ENCODE measurements at regions not wholly inside any gene's neighbourhood (a gene's known extent, or its start where the extent isn't known, plus 50 kb on each side); places are given as distances from the start of the nearest gene placed in this dataset.
"Not testable (repeated sequence)": the region's sequence is repeated elsewhere in the genome, so short reads cannot be mapped to it uniquely, and the experiment has no call there.

DNA sequence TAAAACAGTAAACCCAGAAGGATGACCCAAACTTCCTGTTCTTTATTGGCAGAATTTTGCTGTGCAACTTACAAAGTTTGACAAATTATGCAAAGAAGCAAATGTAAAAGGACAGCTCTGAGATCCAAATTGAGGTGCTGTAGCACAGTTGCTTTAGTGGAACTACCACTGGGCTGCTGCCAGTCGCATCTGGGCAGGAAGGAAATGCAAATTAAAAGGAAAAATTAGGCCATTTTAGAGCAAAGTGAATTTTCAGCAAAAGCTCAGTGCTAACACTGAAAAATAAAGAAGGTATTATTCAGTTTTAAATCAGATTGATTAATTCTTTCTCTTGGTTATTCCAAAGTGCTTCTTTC lies 104.5 kb downstream of the ZMAT3 start:
- no peak overlapping the region for H3K27ac Mint-ChIP-seq
- DNase-seq (ENCODE audit: low spot score), result no peak
- intact Hi-C loops (cut with micrococcal nuclease), result loop anchor here (2.0 to 5.0 kb wide), 2 partner anchors 35 to 530 kb away; no protein-coding TSS in a partner anchor
- peaks cover 9% of the 10 kb centered on the region for H3K4me1 Mint-ChIP-seq (ENCODE audit: low read depth)
- H3K36me3 Mint-ChIP-seq (ENCODE audit: low read depth), result no peaks in the 10 kb centered on the region
- H3K4me3 Mint-ChIP-seq (ENCODE audit: low read depth), result no peak overlapping the region
- no peaks in the 10 kb centered on the region for H3K9me3 Mint-ChIP-seq
- peaks cover 8% of the 10 kb centered on the region for H3K27me3 Mint-ChIP-seq (ENCODE audit: low read depth)

DNA sequence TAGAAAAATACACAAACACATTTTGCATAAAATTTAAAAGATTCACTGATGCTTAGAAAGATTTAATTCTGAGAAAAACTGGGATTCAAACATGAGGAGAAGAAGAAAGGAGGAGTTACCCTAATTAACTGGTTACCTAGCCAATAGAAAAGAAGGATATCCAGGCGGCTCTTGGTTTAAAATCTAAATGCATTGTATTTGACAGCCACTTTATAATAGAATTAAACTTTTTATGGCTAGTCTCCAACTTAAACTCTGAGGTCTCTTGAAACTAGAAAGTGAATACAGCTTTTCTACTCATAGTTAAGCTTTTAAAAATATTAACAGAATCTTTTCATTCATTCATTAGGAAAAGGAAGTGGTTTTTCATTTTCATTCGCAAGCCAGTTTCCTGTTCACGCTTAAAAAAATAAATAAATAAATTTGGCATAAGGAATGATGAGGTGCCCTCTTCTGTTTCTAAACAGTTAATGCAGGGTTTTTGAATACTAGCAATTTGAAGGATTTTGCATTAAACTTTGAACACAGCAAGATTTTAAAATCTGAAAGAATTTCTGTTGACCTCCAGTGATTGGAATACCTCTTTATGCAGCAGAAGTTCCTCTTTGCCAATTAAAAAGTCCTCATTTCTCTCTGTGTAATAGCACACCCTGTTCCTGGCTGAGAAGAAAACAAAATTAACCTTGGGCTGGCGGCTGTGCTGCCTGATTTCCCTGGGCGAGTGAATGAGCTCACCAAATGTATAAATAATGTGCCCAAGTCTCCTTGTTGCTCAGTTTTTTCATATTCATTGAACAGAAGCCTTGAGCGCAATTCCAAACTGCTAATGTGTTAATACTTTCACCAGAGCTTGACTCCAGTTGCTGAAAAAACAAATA lies 105.1 kb downstream of the ZMAT3 start:
- intact Hi-C loops (cut with micrococcal nuclease), result loop anchor here (2.0 to 5.0 kb wide), 2 partner anchors 36 to 530 kb away; no protein-coding TSS in a partner anchor
- Mint-ChIP-seq H3K27ac (no peak overlapping the region), H3K9me3 (no peaks in the 10 kb centered on the region)

DNA sequence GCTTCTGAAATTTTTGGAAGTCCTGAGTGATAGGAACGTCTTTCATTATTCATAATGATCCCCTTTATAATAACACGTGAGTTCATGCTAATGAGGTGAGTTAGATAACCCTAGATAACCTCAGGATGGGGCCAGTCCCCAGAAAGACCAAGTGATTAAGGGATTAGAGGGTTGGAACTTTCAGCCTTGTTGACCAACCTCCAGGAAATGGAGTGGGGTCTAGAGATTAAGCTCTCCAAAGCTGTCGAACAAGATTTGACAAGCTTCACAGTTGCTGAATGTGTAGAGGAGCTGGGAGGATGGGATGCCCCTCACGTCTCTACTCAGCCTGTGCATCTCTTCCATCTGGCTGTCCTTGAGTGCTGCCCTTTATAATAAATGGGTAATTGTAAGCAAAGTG lies 107.1 kb downstream of the ZMAT3 start:
- peaks cover 8% of the 10 kb centered on the region for H3K27me3 Mint-ChIP-seq (ENCODE audit: low read depth)
- no peak overlapping the region for H3K27ac Mint-ChIP-seq
- H3K4me1 Mint-ChIP-seq (ENCODE audit: low read depth), result peaks cover 9% of the 10 kb centered on the region
- no peaks in the 10 kb centered on the region for H3K9me3 Mint-ChIP-seq
- H3K36me3 Mint-ChIP-seq (ENCODE audit: low read depth), result no peaks in the 10 kb centered on the region
- DNase-seq (ENCODE audit: low spot score), result no peak
- H3K4me3 Mint-ChIP-seq (ENCODE audit: low read depth), result no peak overlapping the region
- intact Hi-C loops (cut with micrococcal nuclease), result no loop called here

More for the DNA sequence above, 105.1 kb downstream of the ZMAT3 start:
- no peak overlapping the region for H3K4me3 Mint-ChIP-seq (ENCODE audit: low read depth)
- no peak for DNase-seq (ENCODE audit: low spot score)
- H3K4me1 Mint-ChIP-seq (ENCODE audit: low read depth), result peaks cover 9% of the 10 kb centered on the region
- peaks cover 8% of the 10 kb centered on the region for H3K27me3 Mint-ChIP-seq (ENCODE audit: low read depth)
- H3K36me3 Mint-ChIP-seq (ENCODE audit: low read depth), result no peaks in the 10 kb centered on the region

DNA sequence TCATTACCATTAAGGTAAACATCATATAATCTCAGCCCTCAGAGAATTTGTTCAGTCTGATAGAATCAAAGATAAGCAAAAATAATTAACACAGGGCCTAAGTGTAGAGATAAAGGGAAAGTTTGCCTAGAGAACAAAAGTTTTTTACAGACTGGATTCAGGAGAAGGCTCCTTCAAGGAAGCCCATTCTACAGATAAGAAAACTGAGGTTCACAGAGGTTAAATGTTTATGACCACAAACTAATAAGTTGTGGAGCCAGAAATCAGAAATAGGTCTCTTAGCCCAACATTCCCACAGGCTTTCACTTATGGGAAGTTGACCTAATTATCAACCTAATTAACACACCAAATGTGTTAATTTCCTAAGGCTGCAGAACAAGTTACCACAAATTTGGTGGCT lies 110.7 kb downstream of the ZMAT3 start:
- Mint-ChIP-seq H3K4me3 (ENCODE audit: low read depth) (no peak overlapping the region), H3K27ac (no peak overlapping the region), H3K4me1 (ENCODE audit: low read depth) (no peaks in the 10 kb centered on the region), H3K27me3 (ENCODE audit: low read depth) (no peaks in the 10 kb centered on the region), H3K36me3 (ENCODE audit: low read depth) (no peaks in the 10 kb centered on the region), H3K9me3 (no peaks in the 10 kb centered on the region)
- DNase-seq (ENCODE audit: low spot score), result no peak
- intact Hi-C loops (cut with micrococcal nuclease), result no loop called here

DNA sequence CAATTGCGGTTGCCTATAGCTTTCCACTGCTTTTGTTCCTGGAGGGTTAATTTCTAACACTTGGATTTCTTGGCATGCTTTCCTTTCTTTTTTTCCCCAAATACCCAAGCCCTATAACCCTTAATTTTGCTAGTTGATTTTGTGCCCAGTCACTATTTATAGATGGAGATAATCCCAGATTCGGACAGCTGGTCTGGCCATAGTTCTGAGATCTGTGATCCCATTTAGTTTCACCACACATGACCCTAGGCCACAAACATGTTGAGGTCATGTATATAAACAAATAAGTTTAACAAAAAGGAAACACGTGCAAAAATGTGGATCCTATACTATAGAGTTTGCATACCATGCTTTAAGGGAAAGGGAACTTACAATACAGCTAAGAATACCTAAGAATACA lies 111.4 kb downstream of the ZMAT3 start:
- no peaks in the 10 kb centered on the region for H3K9me3 Mint-ChIP-seq
- H3K27ac Mint-ChIP-seq, result no peak overlapping the region
- H3K36me3 Mint-ChIP-seq (ENCODE audit: low read depth), result no peaks in the 10 kb centered on the region
- no peak for DNase-seq (ENCODE audit: low spot score)
- no peak overlapping the region for H3K4me3 Mint-ChIP-seq (ENCODE audit: low read depth)
- no peaks in the 10 kb centered on the region for H3K27me3 Mint-ChIP-seq (ENCODE audit: low read depth)
- no peaks in the 10 kb centered on the region for H3K4me1 Mint-ChIP-seq (ENCODE audit: low read depth)
- intact Hi-C loops (cut with micrococcal nuclease), result no loop called here

DNA sequence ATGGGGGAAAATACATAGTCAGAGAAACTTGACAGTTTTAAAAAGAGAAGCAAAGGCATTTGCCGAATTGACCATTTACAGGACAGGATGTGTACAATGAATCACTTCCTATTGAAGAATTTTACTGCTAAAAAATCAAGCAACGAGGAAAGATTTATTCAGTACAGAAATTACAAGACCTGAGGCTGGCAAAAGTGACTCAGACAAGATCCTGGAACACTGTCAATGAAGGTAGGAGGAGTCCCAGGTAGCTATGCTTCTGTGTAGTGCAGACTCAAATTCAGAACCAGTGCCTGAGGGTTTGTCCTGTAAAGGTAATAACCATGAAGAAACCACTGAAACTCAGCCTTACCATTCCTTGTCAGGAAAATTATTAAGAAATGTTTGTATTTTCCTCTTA lies 120.9 kb downstream of the ZMAT3 start:
- no peaks in the 10 kb centered on the region for H3K36me3 Mint-ChIP-seq (ENCODE audit: low read depth)
- peaks cover 4% of the 10 kb centered on the region for H3K9me3 Mint-ChIP-seq
- intact Hi-C loops (cut with micrococcal nuclease), result loop anchor here (5.0 kb wide), 1 partner anchor 52 kb away; no protein-coding TSS in a partner anchor
- H3K27ac Mint-ChIP-seq, result no peak overlapping the region
- H3K4me1 Mint-ChIP-seq (ENCODE audit: low read depth), result peaks cover 4% of the 10 kb centered on the region
- no peak overlapping the region for H3K4me3 Mint-ChIP-seq (ENCODE audit: low read depth)
- DNase-seq (ENCODE audit: low spot score), result no peak
- no peaks in the 10 kb centered on the region for H3K27me3 Mint-ChIP-seq (ENCODE audit: low read depth)

DNA sequence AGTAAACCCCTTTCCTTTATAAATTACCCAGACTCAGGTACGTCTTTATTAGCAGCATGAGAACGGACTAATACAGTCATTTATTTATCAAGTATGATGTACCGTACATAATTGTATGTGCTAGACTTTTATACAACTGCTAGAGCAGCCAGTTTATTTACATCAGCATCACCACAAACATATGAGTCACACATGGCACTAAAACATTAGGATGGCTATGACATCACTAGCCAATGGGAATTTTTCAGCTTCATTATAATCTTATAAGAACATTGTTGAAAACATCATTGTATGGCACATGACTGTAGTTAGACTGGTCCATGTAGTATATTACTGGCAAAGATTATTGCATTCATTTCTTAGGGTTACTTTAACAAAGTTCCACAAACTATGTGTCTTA lies 121.7 kb downstream of the ZMAT3 start:
- H3K36me3 Mint-ChIP-seq (ENCODE audit: low read depth), result no peaks in the 10 kb centered on the region
- H3K27ac Mint-ChIP-seq, result no peak overlapping the region
- peaks cover 4% of the 10 kb centered on the region for H3K4me1 Mint-ChIP-seq (ENCODE audit: low read depth)
- H3K27me3 Mint-ChIP-seq (ENCODE audit: low read depth), result no peaks in the 10 kb centered on the region
- intact Hi-C loops (cut with micrococcal nuclease), result loop anchor here (5.0 kb wide), 1 partner anchor 52 kb away; no protein-coding TSS in a partner anchor
- H3K9me3 Mint-ChIP-seq, result peaks cover 5% of the 10 kb centered on the region
- DNase-seq (ENCODE audit: low spot score), result no peak
- H3K4me3 Mint-ChIP-seq (ENCODE audit: low read depth), result no peak overlapping the region

DNA sequence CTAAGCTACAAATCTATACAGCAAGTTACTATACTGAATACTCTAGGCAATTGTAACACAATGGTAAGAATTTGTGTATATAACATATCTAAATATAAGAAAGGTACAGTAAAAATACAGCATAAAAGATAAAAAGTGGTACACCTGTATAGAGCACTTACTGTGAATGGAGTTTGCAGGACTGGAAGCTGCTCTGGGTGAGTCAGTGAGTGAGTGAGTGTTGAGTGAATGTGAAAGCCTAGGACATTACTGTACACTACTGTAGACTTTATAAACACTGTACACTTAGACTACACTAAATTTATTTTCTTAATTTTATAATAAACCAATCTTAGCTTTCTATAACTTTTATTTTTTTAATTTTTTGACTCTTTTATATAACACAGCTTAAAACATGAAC lies 123.1 kb downstream of the ZMAT3 start:
- no peaks in the 10 kb centered on the region for H3K27me3 Mint-ChIP-seq (ENCODE audit: low read depth)
- no peak overlapping the region for H3K27ac Mint-ChIP-seq
- H3K4me3 Mint-ChIP-seq (ENCODE audit: low read depth), result no peak overlapping the region
- H3K4me1 Mint-ChIP-seq (ENCODE audit: low read depth), result peaks cover 4% of the 10 kb centered on the region
- DNase-seq (ENCODE audit: low spot score), result no peak
- H3K36me3 Mint-ChIP-seq (ENCODE audit: low read depth), result no peaks in the 10 kb centered on the region
- peaks cover 13% of the 10 kb centered on the region for H3K9me3 Mint-ChIP-seq
- intact Hi-C loops (cut with micrococcal nuclease), result no loop called here

DNA sequence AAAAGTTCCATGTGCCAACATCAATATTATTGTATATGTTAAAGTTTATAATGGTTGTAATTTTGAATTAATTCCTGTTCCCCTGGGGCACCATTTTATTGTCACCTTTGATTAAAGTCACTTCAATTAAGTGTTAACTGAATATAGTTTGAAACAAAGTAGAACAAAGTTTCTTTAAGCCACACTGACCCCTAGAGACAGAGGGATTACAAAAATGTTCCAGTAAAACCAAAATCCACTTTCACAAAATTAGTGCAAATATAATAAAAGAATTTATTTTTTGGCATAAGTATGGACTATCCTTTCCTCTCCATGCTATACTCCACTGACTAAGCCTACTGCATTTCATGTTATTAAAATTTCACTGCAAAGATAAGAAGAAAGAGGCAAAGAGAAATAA lies 123.9 kb downstream of the ZMAT3 start:
- Mint-ChIP-seq H3K4me3 (ENCODE audit: low read depth) (no peak overlapping the region), H3K36me3 (ENCODE audit: low read depth) (no peaks in the 10 kb centered on the region), H3K27ac (no peak overlapping the region), H3K9me3 (peaks cover 17% of the 10 kb centered on the region), H3K27me3 (ENCODE audit: low read depth) (no peaks in the 10 kb centered on the region), H3K4me1 (ENCODE audit: low read depth) (peaks cover 4% of the 10 kb centered on the region)
- intact Hi-C loops (cut with micrococcal nuclease), result no loop called here
- DNase-seq (ENCODE audit: low spot score), result no peak

DNA sequence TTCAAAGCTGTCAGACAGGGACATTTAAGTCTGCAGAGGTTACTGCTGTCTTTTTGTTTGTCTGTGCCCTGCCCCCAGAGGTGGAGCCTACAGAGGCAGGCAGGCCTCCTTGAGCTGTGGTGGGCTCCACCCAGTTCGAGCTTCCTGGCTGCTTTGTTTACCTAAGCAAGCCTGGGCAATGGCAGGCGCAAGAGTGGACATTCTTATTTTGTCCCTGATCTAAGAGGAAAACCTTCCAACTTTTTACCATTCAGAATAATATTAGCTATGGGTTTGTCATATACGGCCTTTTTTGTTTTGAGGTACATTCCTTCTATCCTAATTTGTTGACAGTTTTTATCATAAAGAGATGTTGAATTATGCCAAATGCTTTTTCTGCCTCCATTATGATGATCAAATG lies 129.3 kb downstream of the ZMAT3 start:
- H3K9me3 Mint-ChIP-seq, result peaks cover 17% of the 10 kb centered on the region
- H3K27me3 Mint-ChIP-seq (ENCODE audit: low read depth); H3K36me3 Mint-ChIP-seq (ENCODE audit: low read depth); intact Hi-C loops (cut with micrococcal nuclease); H3K27ac Mint-ChIP-seq; H3K4me3 Mint-ChIP-seq (ENCODE audit: low read depth); H3K4me1 Mint-ChIP-seq (ENCODE audit: low read depth); DNase-seq (ENCODE audit: low spot score): not testable (repeated sequence)

DNA sequence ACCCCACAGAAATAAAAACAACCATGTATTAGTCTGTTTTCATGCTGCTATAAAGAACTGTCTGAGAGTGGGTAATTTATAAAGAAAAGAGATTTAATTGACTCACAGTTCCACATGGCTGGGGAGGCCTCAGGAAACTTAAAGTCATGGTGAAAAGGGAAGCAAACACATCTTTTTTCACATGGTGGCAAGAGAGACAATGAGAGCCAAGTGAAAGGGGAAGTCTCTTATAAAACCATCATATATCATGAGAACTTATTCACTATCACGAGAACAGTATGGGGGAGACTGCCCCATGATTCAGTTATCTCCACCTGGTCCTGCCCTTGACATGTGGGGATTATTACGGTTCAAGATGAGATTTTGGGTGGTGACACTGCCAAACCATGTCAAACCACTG lies 141.5 kb downstream of the ZMAT3 start:
- Mint-ChIP-seq H3K9me3 (peaks cover 29% of the 10 kb centered on the region), H3K27me3 (ENCODE audit: low read depth) (no peaks in the 10 kb centered on the region), H3K4me3 (ENCODE audit: low read depth) (no peak overlapping the region), H3K36me3 (ENCODE audit: low read depth) (no peaks in the 10 kb centered on the region), H3K4me1 (ENCODE audit: low read depth) (no peaks in the 10 kb centered on the region), H3K27ac (no peak overlapping the region)
- intact Hi-C loops (cut with micrococcal nuclease), result no loop called here
- DNase-seq (ENCODE audit: low spot score), result no peak

DNA sequence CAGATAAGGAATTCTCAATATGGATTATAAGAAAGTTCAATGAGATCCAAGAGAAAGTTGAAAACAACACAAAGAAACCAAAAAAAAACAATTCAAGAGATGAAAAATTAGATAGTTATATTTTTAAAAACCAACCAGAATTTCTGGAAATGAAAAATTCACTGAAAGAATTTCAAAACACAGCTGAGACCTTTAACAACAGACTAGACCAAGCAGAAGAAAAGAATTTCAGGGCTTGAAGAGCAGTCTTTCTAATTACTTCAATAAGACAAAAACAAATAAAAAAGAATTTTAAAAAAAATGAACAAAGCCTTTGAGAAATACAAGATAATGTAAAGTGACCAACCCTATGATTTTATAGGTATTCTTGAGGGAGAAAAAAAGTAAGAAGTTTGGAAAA lies 155.4 kb downstream of the ZMAT3 start:
- H3K27ac Mint-ChIP-seq, result no peak overlapping the region
- no peak for DNase-seq (ENCODE audit: low spot score)
- intact Hi-C loops (cut with micrococcal nuclease), result no loop called here
- no peaks in the 10 kb centered on the region for H3K27me3 Mint-ChIP-seq (ENCODE audit: low read depth)
- no peak overlapping the region for H3K4me3 Mint-ChIP-seq (ENCODE audit: low read depth)
- no peaks in the 10 kb centered on the region for H3K4me1 Mint-ChIP-seq (ENCODE audit: low read depth)
- peaks cover 25% of the 10 kb centered on the region for H3K9me3 Mint-ChIP-seq
- no peaks in the 10 kb centered on the region for H3K36me3 Mint-ChIP-seq (ENCODE audit: low read depth)

DNA sequence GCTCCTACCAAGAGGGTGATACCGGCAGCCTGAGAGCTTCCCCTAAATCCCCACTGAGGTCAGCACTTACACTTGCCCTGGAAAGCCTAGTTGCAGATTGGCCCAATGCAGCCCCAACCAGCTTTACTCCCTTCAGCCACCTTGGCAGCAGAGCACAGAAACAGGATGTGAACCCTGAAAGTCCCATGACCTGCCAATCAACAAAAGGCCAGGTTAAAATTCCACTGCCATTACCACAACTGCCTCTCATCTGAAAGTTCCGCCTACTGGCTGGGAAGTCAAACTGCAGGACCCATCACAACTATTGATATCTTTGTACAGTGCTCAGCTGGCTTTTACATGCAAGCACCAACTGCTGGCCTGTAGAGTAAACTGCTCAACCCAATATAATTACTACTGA lies 156.2 kb downstream of the ZMAT3 start:
- DNase-seq (ENCODE audit: low spot score), result no peak
- no peak overlapping the region for H3K27ac Mint-ChIP-seq
- no peaks in the 10 kb centered on the region for H3K27me3 Mint-ChIP-seq (ENCODE audit: low read depth)
- H3K4me3 Mint-ChIP-seq (ENCODE audit: low read depth), result no peak overlapping the region
- H3K9me3 Mint-ChIP-seq, result peaks cover 25% of the 10 kb centered on the region
- H3K4me1 Mint-ChIP-seq (ENCODE audit: low read depth), result no peaks in the 10 kb centered on the region
- intact Hi-C loops (cut with micrococcal nuclease), result no loop called here
- H3K36me3 Mint-ChIP-seq (ENCODE audit: low read depth), result no peaks in the 10 kb centered on the region

All from activated T-helper 2 cell treated with anti-CD3 and anti-CD28 coated beads, Interferon-gamma antibody, Interleukin-2, Interleukin-4, amounts not matched to agents 10 μg/mL and 5 μg/mL and 100 μg/mL, durations not matched to agents 14 hours and 24 hours and 36 hours (primary cell).